GM18868 (cell line): ENCODE measurements at regions not wholly inside any gene's neighbourhood (a gene's known extent, or its start where the extent isn't known, plus 50 kb on each side); places are given as distances from the start of the nearest gene placed in this dataset.

ENCODE experiments used
- ATAC-seq: cut with Tn5 transposase; IDR thresholded peaks from one replicate; pipeline ENCODE4 v1.9.1; 2021; ENCODE audit warnings: mild to moderate bottlenecking, moderate library complexity; ENCODE audit not compliant: unreplicated experiment

- ATAC-seq = no peak
Measured at GRCh38 chr4:163582703-163583102, 88.2 kb downstream of the TMA16 start.

GRCh38 chr4:163587867-163588266, 93.4 kb downstream of the TMA16 start:
- ATAC-seq = peak; percentile 79

- ATAC-seq = no peak
Measured at GRCh38 chr4:163588532-163588931, 94.0 kb downstream of the TMA16 start.

- ATAC-seq = peak; percentile 23
Measured at GRCh38 chr4:163590103-163590502, 95.6 kb downstream of the TMA16 start.

- ATAC-seq = peak; percentile 0
Measured at GRCh38 chr4:163590619-163591264, 96.3 kb downstream of the TMA16 start.

GRCh38 chr4:163591614-163592020, 97.1 kb downstream of the TMA16 start:
- peak; percentile 73 for ATAC-seq

- ATAC-seq = no peak
Measured at GRCh38 chr4:163592212-163592611, 97.7 kb downstream of the TMA16 start.

- ATAC-seq = no peak
Measured at GRCh38 chr4:163595580-163595979, 101.1 kb downstream of the TMA16 start.

GRCh38 chr4:163598028-163598427, 103.5 kb downstream of the TMA16 start:
- peak; percentile 71 for ATAC-seq

- ATAC-seq = peak; percentile 30
Measured at GRCh38 chr4:163598489-163598888, 104.0 kb downstream of the TMA16 start.

- peak; percentile 46 for ATAC-seq
Measured at GRCh38 chr4:163600727-163601126, 106.2 kb downstream of the TMA16 start.

- peak; percentile 29 for ATAC-seq
Measured at GRCh38 chr4:163603257-163603656, 108.8 kb downstream of the TMA16 start.

- no peak for ATAC-seq
Measured at GRCh38 chr4:163606896-163607691, 112.6 kb downstream of the TMA16 start.

- no peak for ATAC-seq
Measured at GRCh38 chr4:163609019-163609418, 114.5 kb downstream of the TMA16 start.

GRCh38 chr4:163610648-163611047, 116.2 kb downstream of the TMA16 start:
- no peak for ATAC-seq

GRCh38 chr4:163611182-163611581, 116.7 kb downstream of the TMA16 start:
- peak; percentile 27 for ATAC-seq

- peak; percentile 74 for ATAC-seq
Measured at GRCh38 chr4:163611784-163612445, 117.4 kb downstream of the TMA16 start.

GRCh38 chr4:163612762-163613161, 118.3 kb downstream of the TMA16 start:
- ATAC-seq = peak; percentile 26

GRCh38 chr4:163613383-163613782, 118.9 kb downstream of the TMA16 start:
- ATAC-seq = no peak

- no peak for ATAC-seq
Measured at GRCh38 chr4:163614866-163615265, 120.4 kb downstream of the TMA16 start.

- no peak for ATAC-seq
Measured at GRCh38 chr4:163618845-163619244, 124.4 kb downstream of the TMA16 start.

GRCh38 chr4:163620738-163621137, 126.2 kb downstream of the TMA16 start:
- no peak for ATAC-seq
